Esophagus squamous epithelium (tissue), 5 donors: ENCODE measurements at regions not wholly inside any gene's neighbourhood (a gene's known extent, or its start where the extent isn't known, plus 50 kb on each side); places are given as distances from the start of the nearest gene placed in this dataset.

Experiments used
- DNase-seq: peaks from one replicate; lab custom pipeline; 2025; lab: John Stamatoyannopoulos, UW
- H3K27ac ChIP-seq, 4 donors: fragments of 200-600 bp; sonication (generic); one replicate each; pipeline ENCODE4 v1.5.1; 2016 to 2019; ENCODE audit warnings: mild to moderate bottlenecking in 1 of 4
- H3K27me3 ChIP-seq, 4 donors: fragments of 200-600 bp; sonication (generic); 1 replicate in 3 of 4; 2 replicates in 1 of 4; pipeline versions ENCODE4 v1.5.1 to v1.6.0; 2017 to 2021; ENCODE audit warnings: antibody characterized with exemption in 1 of 4
- H3K36me3 ChIP-seq, 3 donors: fragments of 200-600 bp; sonication (generic); one replicate each; pipeline ENCODE4 v1.5.1; 2016 to 2019
- H3K4me1 ChIP-seq, 3 donors: fragments of 200-600 bp; sonication (generic); one replicate each; pipeline ENCODE4 v1.5.1; 2017 to 2019
- H3K4me3 ChIP-seq, 4 donors: fragments of 200-600 bp; sonication (generic); 1 replicate in 3 of 4; 2 replicates in 1 of 4; pipeline ENCODE4 v1.5.1; 2016 to 2019; ENCODE audit warnings: mild to moderate bottlenecking in 2 of 4, moderate library complexity in 1 of 4
- H3K9me3 ChIP-seq, 3 donors: fragments of 200-600 bp; sonication (generic); one replicate each; pipeline ENCODE4 v1.5.1; 2016 to 2019
- CTCF ChIP-seq, 6 experiments: fragments of 450-650 bp in 4 of 6; fragments of 200-600 bp in 2 of 6; sonication (generic) in 2 of 6; IDR thresholded peaks; one replicate each; pipeline ENCODE4 v1.5.1; 2016 to 2019; ENCODE audit warnings: antibody characterized with exemption in 6 of 6, mild to moderate bottlenecking in 4 of 6, moderate library complexity in 4 of 6
- POLR2A ChIP-seq, 4 donors: fragments of 450-650 bp; IDR thresholded peaks; one replicate each; pipeline ENCODE4 v1.6.1; 2017; ENCODE audit warnings: antibody characterized with exemption in 4 of 4, mild to moderate bottlenecking in 4 of 4, moderate library complexity in 3 of 4
- WGBS, 2 donors: methylation state at CpG; one replicate each; pipeline ENCODE4 v1.1.5; 2018; 5-methylcytosine and 5-hydroxymethylcytosine counted together
- intact Hi-C: fragments of 100-400 bp; cut with DNase I; formaldehyde crosslinking; loops from one replicate; pipeline ENCODE4 v1.15.0; 2022
- small RNA-seq, 4 donors: library from RNA; depleted of rRNA; stranded (forward); fragments of <200 nt; gene quantifications; one replicate each; pipeline ENCODE3, GENCODE V24; 2016
- donor health status: DM: yes; HTN: yes; CAD: no.

GRCh38 chr15:37881237-37882013, 53.0 kb upstream of the TMCO5A start:
- Histone ChIP-seq H3K4me1 (no peaks in the 10 kb centered on the region), H3K27me3 (no peaks in the 10 kb centered on the region), H3K27ac (no peak overlapping the region), H3K4me3 (no peak overlapping the region), H3K36me3 (no peaks in the 10 kb centered on the region), H3K9me3 (no peaks in the 10 kb centered on the region)
- TF ChIP-seq POLR2A (IDR thresholded peaks at IDR 0.05) (no peak), CTCF (IDR thresholded peaks at IDR 0.05) (no peak)
- DNase-seq = no peak
- WGBS, 2 donors = 71 to 89% methylated on average over 7 to 8 of the region's 8 CpGs
- intact Hi-C loops = no loop called here

GRCh38 chr15:37882640-37883039, 51.8 kb upstream of the TMCO5A start:
- no peaks in the 10 kb centered on the region for H3K27me3 ChIP-seq
- 56 to 67% methylated on average over 2 of the region's 2 CpGs for WGBS, 2 donors
- intact Hi-C loops = no loop called here

More at GRCh38 chr15:37882640-37883039, 51.8 kb upstream of the TMCO5A start:
- H3K4me3 ChIP-seq = no peak overlapping the region
- no peaks in the 10 kb centered on the region for H3K4me1 ChIP-seq
- no peak overlapping the region for H3K27ac ChIP-seq
- DNase-seq = no peak
- no peaks in the 10 kb centered on the region for H3K9me3 ChIP-seq
- TF ChIP-seq CTCF (IDR thresholded peaks at IDR 0.05) (no peak), POLR2A (IDR thresholded peaks at IDR 0.05) (no peak)
- H3K36me3 ChIP-seq = no peaks in the 10 kb centered on the region

Small RNAs in the stretch of these regions (small RNA-seq; reads per million reads assigned to genes)
- 0 reads per million in 4 donors for gene RF00017
